AG04449 (cell line): ENCODE measurements at regions not wholly inside any gene's neighbourhood (a gene's known extent, or its start where the extent isn't known, plus 50 kb on each side); places are given as distances from the start of the nearest gene placed in this dataset.
"Not testable (repeated sequence)": the region's sequence is repeated elsewhere in the genome, so short reads cannot be mapped to it uniquely, and the experiment has no call there.

Experiments used
- CTCF ChIA-PET: fragments of 350-600 bp; formaldehyde crosslinking; extraction: SDS; loops from one replicate; lab custom pipeline; 2021; ENCODE audit warnings: antibody characterized with exemption; lab: Yijun Ruan, JAX
- POLR2A ChIA-PET: fragments of 400-600, 350-600 bp; formaldehyde crosslinking; extraction: SDS; loops from one replicate; lab custom pipeline; 2020; ENCODE audit warnings: antibody characterized with exemption, inconsistent platforms; lab: Yijun Ruan, JAX
- DNase-seq: peaks from one replicate; pipeline ENCODE4 v3.0.0-alpha.2; 2010; ENCODE audit warnings: low read depth, low spot score
- H3K4me3 ChIP-seq: 2 replicates; pipeline ENCODE4 v1.5.1; 2011; ENCODE audit warnings: low read depth, mild to moderate bottlenecking, control low read depth, low read length
- CTCF ChIP-seq: IDR thresholded peaks from one replicate; pipeline ENCODE4 v1.5.1; 2011; ENCODE audit warnings: mild to moderate bottlenecking, moderate library complexity, low read length, control low read depth, inconsistent platforms; ENCODE audit not compliant: insufficient read depth; ENCODE audit errors: missing control alignments

- DNase-seq = no peak
- no peak for TF ChIP-seq CTCF
- ChIA-PET CTCF (no interaction called here), POLR2A (no interaction called here)
- no peak overlapping the region for H3K4me3 ChIP-seq
Measured at GRCh38 chr3:80655216-80655615, 887.4 kb upstream of the ROBO1 start.

DNA sequence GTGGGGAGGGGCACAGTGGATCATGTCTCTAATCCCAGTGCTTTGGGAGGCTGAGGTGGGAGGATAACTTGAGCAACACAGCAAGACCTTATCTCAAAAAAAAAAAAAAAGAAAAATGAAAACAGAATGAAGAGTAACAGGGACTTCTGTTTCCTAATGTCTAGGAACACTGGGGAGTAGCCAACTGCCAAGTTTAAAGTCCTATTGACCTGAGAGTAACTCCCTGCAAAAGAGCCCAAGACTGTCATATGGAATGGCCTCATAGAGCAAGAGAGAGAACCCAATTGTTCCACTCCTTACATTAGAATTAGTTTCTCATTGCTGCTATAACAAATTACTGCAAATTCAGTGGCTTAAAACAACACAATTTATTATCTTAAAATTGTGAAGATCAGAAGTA, 881.4 kb upstream of the ROBO1 start:
- no peak overlapping the region for H3K4me3 ChIP-seq
- no peak for DNase-seq
- ChIA-PET POLR2A (no interaction called here), CTCF (no interaction called here)
- TF ChIP-seq CTCF = no peak

- no peak overlapping the region for H3K4me3 ChIP-seq
- ChIA-PET POLR2A (no interaction called here), CTCF (no interaction called here)
- DNase-seq = no peak
- no peak for TF ChIP-seq CTCF
Measured at GRCh38 chr3:80643421-80643820, 875.6 kb upstream of the ROBO1 start.

- H3K4me3 ChIP-seq = no peak overlapping the region
- POLR2A ChIA-PET = no interaction called here
- no peak for DNase-seq
- CTCF ChIA-PET = no interaction called here
- TF ChIP-seq CTCF = no peak
Measured at GRCh38 chr3:80618295-80619256, 850.8 kb upstream of the ROBO1 start.

DNA sequence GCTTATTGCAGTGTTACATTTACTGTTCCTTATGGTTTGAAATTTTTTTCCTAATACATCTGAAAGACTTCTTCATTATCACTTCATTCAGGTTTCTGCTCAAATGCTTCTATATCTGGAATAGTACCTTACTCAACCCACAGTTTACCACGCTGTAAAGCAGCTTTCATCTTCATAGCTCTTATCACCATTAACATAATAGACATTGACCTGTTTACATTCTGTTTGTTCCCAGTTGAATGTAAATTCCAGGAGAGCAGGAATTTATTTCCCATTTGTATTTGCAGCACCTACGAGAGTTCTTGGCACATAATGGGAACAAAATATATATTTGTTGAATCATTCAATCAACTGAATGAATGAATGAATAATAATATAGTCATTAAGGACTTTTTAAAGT, 844.6 kb upstream of the ROBO1 start:
- POLR2A ChIA-PET = no interaction called here
- no peak for TF ChIP-seq CTCF
- DNase-seq = no peak
- CTCF ChIA-PET = no interaction called here
- no peak overlapping the region for H3K4me3 ChIP-seq

- POLR2A ChIA-PET, CTCF ChIA-PET, H3K4me3 ChIP-seq: not testable (repeated sequence)
Measured at GRCh38 chr3:80608072-80608471, 840.3 kb upstream of the ROBO1 start.

GRCh38 chr3:80606073-80606472, 838.3 kb upstream of the ROBO1 start:
- TF ChIP-seq CTCF = no peak
- ChIA-PET CTCF (no interaction called here), POLR2A (no interaction called here)
- no peak overlapping the region for H3K4me3 ChIP-seq
- no peak for DNase-seq

More at GRCh38 chr3:80608072-80608471, 840.3 kb upstream of the ROBO1 start:
- not testable (repeated sequence) for DNase-seq
